Endothelial cell of umbilical vein (primary cell): ENCODE measurements at regions not wholly inside any gene's neighbourhood (a gene's known extent, or its start where the extent isn't known, plus 50 kb on each side); places are given as distances from the start of the nearest gene placed in this dataset.

ENCODE experiments used
- BruUV-seq: library from RNA; stranded (reverse); fragments of 400-500 nt; replicated peaks from 2 replicates; lab custom pipeline; 2021; lab: Mats Ljungman, UMichigan
- CTCF ChIA-PET: fragments of 300-600, 350-600 bp; sonication (Branson Sonifier 250); formaldehyde crosslinking; loops from one replicate; lab custom pipeline; 2021; ENCODE audit warnings: antibody characterized with exemption, inconsistent platforms; lab: Charles Lee
- POLR2A ChIA-PET: fragments of 300-600, 350-600 bp; sonication (Branson Sonifier 250); formaldehyde crosslinking; loops from one replicate; lab custom pipeline; 2021; ENCODE audit warnings: antibody characterized with exemption, inconsistent platforms; lab: Charles Lee
- DNase-seq: peaks from one replicate; pipeline ENCODE4 v3.0.0-alpha.2; 2011; ENCODE audit warnings: low read depth, low spot score
- FAIRE-seq: peaks from 2 replicates; lab custom pipeline; 2011; peaks lifted over from hg19 to GRCh38; lab: Jason Lieb, UNC
- H2AFZ ChIP-seq: 2 replicates; pipeline ENCODE4 v1.6.0; 2012; ENCODE audit warnings: low read depth, low read length, control low read depth, inconsistent platforms
- H3K27ac ChIP-seq: 2 replicates; pipeline ENCODE4 v1.5.1; 2011; ENCODE audit warnings: low read depth, mild to moderate bottlenecking, control low read depth, low read length, moderate library complexity; ENCODE audit not compliant: insufficient read depth
- H3K27me3 ChIP-seq, 2 experiments: 2 replicates each; pipeline versions ENCODE4 v1.6.0 to v1.6.1; 2011; ENCODE audit warnings: low read length in 2 of 2, mixed read lengths in 1 of 2; ENCODE audit not compliant: control insufficient read depth in 2 of 2, insufficient read depth in 2 of 2
- H3K36me3 ChIP-seq, 2 experiments: 2 replicates in 1 of 2; 3 replicates in 1 of 2; pipeline ENCODE4 v1.5.1; 2011; ENCODE audit warnings: low read length in 2 of 2, mild to moderate bottlenecking in 1 of 2, moderate library complexity in 1 of 2; ENCODE audit not compliant: control insufficient read depth in 2 of 2, insufficient read depth in 2 of 2; ENCODE audit errors: extremely low read depth in 1 of 2
- H3K4me1 ChIP-seq: 3 replicates; pipeline ENCODE4 v1.5.1; 2011; ENCODE audit warnings: mild to moderate bottlenecking, low read length; ENCODE audit not compliant: control insufficient read depth, insufficient read depth; ENCODE audit errors: extremely low read depth
- H3K4me2 ChIP-seq: 2 replicates; pipeline ENCODE4 v1.6.1; 2011; ENCODE audit warnings: low read length, control low read depth, mixed read lengths; ENCODE audit not compliant: insufficient read depth
- H3K4me3 ChIP-seq, 3 experiments: fragments of 200-600 bp in 1 of 3; sonication (generic), shearing (Covaris generic) in 1 of 3; replicated peaks in 1 of 3; 2 replicates each; pipeline ENCODE4 v1.5.1; 2011 to 2016; ENCODE audit warnings: control low read depth in 3 of 3, low read length in 3 of 3, mild to moderate bottlenecking in 2 of 3, inconsistent platforms in 1 of 3, low read depth in 1 of 3, moderate library complexity in 1 of 3; ENCODE audit not compliant: insufficient read depth in 1 of 3
- H3K79me2 ChIP-seq: 2 replicates; pipeline ENCODE4 v1.6.0; 2012; ENCODE audit warnings: low read length, inconsistent platforms; ENCODE audit not compliant: control insufficient read depth, insufficient read depth
- H3K9ac ChIP-seq: replicated peaks from 2 replicates; pipeline ENCODE3; 2011; ENCODE audit warnings: low read length, control low read depth; ENCODE audit not compliant: insufficient read depth; ENCODE audit errors: extremely low read depth
- H3K9me1 ChIP-seq: replicated peaks from 3 replicates; pipeline ENCODE4 v1.6.0; 2011; ENCODE audit warnings: mild to moderate bottlenecking, low read length; ENCODE audit not compliant: control insufficient read depth, insufficient read depth; ENCODE audit errors: extremely low read depth
- H3K9me3 ChIP-seq: replicated peaks from 2 replicates; pipeline ENCODE4 v1.5.1; 2012; ENCODE audit warnings: low read length, inconsistent platforms; ENCODE audit not compliant: control insufficient read depth, insufficient read depth
- H4K20me1 ChIP-seq: replicated peaks from 2 replicates; pipeline ENCODE3; 2011; ENCODE audit warnings: mild to moderate bottlenecking, low read length; ENCODE audit not compliant: control insufficient read depth, insufficient read depth; ENCODE audit errors: extremely low read depth
- EZH2 ChIP-seq: IDR thresholded peaks from 2 replicates; pipeline ENCODE4 v1.6.1; 2012; ENCODE audit warnings: borderline replicate concordance, low read depth, mild to moderate bottlenecking, moderate library complexity, low read length, inconsistent platforms; ENCODE audit not compliant: severe bottlenecking
- FOS ChIP-seq: IDR thresholded peaks from 2 replicates; pipeline ENCODE4 v1.6.1; 2011; ENCODE audit warnings: mild to moderate bottlenecking, low read length, moderate library complexity, borderline replicate concordance; ENCODE audit not compliant: insufficient read depth
- GATA2 ChIP-seq: IDR thresholded peaks from 2 replicates; pipeline ENCODE4 v1.7.0; 2011; ENCODE audit warnings: low read depth, mild to moderate bottlenecking, moderate library complexity, mixed read lengths, low read length; ENCODE audit not compliant: insufficient read length, insufficient read depth
- JUN ChIP-seq: IDR thresholded peaks from 2 replicates; pipeline ENCODE4 v1.6.1; 2011; ENCODE audit warnings: borderline replicate concordance, low read depth; ENCODE audit not compliant: insufficient read length, insufficient read depth
- MAX ChIP-seq: IDR thresholded peaks from 2 replicates; pipeline ENCODE4 v1.6.1; 2011; ENCODE audit not compliant: insufficient read depth, insufficient read length
- MYC ChIP-seq: IDR thresholded peaks from one replicate; pipeline ENCODE4 v1.6.1; 2011; ENCODE audit warnings: mild to moderate bottlenecking, low read depth, low read length
- POLR2A ChIP-seq: IDR thresholded peaks from 2 replicates; pipeline ENCODE4 v1.6.1; 2012; ENCODE audit warnings: low read depth, mild to moderate bottlenecking, control low read depth, low read length
- POLR2AphosphoS5 ChIP-seq: IDR thresholded peaks from 2 replicates; pipeline ENCODE4 v1.6.1; 2012; ENCODE audit warnings: low read depth, mild to moderate bottlenecking, control low read depth, low read length, moderate library complexity; ENCODE audit not compliant: insufficient read depth
- dilution Hi-C: fragments of 300-500 bp; cut with MboI; formaldehyde crosslinking; loops from one replicate; pipeline ENCODE4 v1.15.0; 2019; ENCODE audit warnings: low sequenced_read_pairs; ENCODE audit not compliant: extremely low pct_ligation_motif_present
- intact Hi-C: fragments of 100-400 bp; cut with micrococcal nuclease; formaldehyde crosslinking; loops from one replicate; pipeline ENCODE4 v1.10.0; 2022
- TF ChIP-seq, protein P1 (sequence below), 2 donors: IDR thresholded peaks; 1 replicate in 1 of 2; 2 replicates in 1 of 2; pipeline ENCODE4 v1.5.1; 2011; ENCODE audit warnings: low read length in 2 of 2, mild to moderate bottlenecking in 2 of 2, moderate library complexity in 2 of 2, control low read depth in 1 of 2, inconsistent platforms in 1 of 2, low read depth in 1 of 2; ENCODE audit not compliant: insufficient read depth in 1 of 2; ENCODE audit errors: extremely low read depth in 1 of 2

GRCh38 chr18:62648045-62648678, 67.2 kb upstream of the PHLPP1 start:
- Histone ChIP-seq H3K4me2 (no peak overlapping the region), H4K20me1 (no peaks in the 10 kb centered on the region), H3K36me3 (no peaks in the 10 kb centered on the region), H3K79me2 (no peaks in the 10 kb centered on the region), H2AFZ (no peak overlapping the region), H3K9me1 (no peaks in the 10 kb centered on the region), H3K9me3 (no peaks in the 10 kb centered on the region), H3K4me1 (no peaks in the 10 kb centered on the region), H3K9ac (no peak overlapping the region), H3K4me3 (no peak overlapping the region), H3K27me3 (peaks cover 2 to 5% of the 10 kb centered on the region in 2 experiments), H3K27ac (no peak overlapping the region)
- ChIA-PET CTCF (interaction anchor here (0.7 to 1.7 kb wide), 4 partner anchors 10 to 21 kb away, joined by 3 to 5 read pairs (median 4); no protein-coding TSS in a partner anchor), POLR2A (no interaction called here)
- no TSS peak for BruUV-seq
- TF ChIP-seq POLR2AphosphoS5 (no peak), MYC (no peak), FOS (no peak), POLR2A (no peak), GATA2 (no peak), JUN (no peak), EZH2 (no peak), MAX (no peak)
- TF ChIP-seq, protein P1, sequence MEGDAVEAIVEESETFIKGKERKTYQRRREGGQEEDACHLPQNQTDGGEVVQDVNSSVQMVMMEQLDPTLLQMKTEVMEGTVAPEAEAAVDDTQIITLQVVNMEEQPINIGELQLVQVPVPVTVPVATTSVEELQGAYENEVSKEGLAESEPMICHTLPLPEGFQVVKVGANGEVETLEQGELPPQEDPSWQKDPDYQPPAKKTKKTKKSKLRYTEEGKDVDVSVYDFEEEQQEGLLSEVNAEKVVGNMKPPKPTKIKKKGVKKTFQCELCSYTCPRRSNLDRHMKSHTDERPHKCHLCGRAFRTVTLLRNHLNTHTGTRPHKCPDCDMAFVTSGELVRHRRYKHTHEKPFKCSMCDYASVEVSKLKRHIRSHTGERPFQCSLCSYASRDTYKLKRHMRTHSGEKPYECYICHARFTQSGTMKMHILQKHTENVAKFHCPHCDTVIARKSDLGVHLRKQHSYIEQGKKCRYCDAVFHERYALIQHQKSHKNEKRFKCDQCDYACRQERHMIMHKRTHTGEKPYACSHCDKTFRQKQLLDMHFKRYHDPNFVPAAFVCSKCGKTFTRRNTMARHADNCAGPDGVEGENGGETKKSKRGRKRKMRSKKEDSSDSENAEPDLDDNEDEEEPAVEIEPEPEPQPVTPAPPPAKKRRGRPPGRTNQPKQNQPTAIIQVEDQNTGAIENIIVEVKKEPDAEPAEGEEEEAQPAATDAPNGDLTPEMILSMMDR (IDR thresholded peaks at IDR 0.05; ENCODE audit: extremely low read depth in 1 of 2, insufficient read depth in 1 of 2, low read depth in 1 of 2, low read length in 2 of 2), result no peak
- no peak for DNase-seq
- no peak for FAIRE-seq
- dilution Hi-C loops, result no loop called here
- intact Hi-C loops, result no loop called here
